Transverse colon (tissue), 4 donors: ENCODE measurements at regions not wholly inside any gene's neighbourhood (a gene's known extent, or its start where the extent isn't known, plus 50 kb on each side); places are given as distances from the start of the nearest gene placed in this dataset.

Experiments
- CTCF ChIP-seq, 5 experiments: fragments of 200-600 bp in 3 of 5; fragments of 450-650 bp in 2 of 5; sonication (generic) in 3 of 5; IDR thresholded peaks; 1 replicate in 2 of 5; 2 replicates in 3 of 5; pipeline ENCODE4 v1.5.1; 2016 to 2017; ENCODE audit warnings: antibody characterized with exemption in 5 of 5, inconsistent platforms in 3 of 5, mild to moderate bottlenecking in 2 of 5, moderate library complexity in 1 of 5
- EP300 ChIP-seq: sonication (generic); formaldehyde crosslinking; IDR thresholded peaks from one replicate; pipeline ENCODE4 v1.6.1; 2017; ENCODE audit warnings: antibody characterized with exemption, low read depth
- POLR2A ChIP-seq: fragments of 450-650 bp; IDR thresholded peaks from one replicate; pipeline ENCODE4 v1.6.1; 2016; ENCODE audit warnings: antibody characterized with exemption, mild to moderate bottlenecking, moderate library complexity
- POLR2AphosphoS5 ChIP-seq, 3 donors: sonication (generic); formaldehyde crosslinking; IDR thresholded peaks; one replicate each; pipeline ENCODE4 v1.6.1; 2016; ENCODE audit warnings: antibody characterized with exemption in 3 of 3

- TF ChIP-seq POLR2AphosphoS5 (IDR thresholded peaks at IDR 0.05): no peak
- no peak for TF ChIP-seq POLR2A
- no peak for TF ChIP-seq CTCF (IDR thresholded peaks at IDR 0.05)
- TF ChIP-seq EP300: no peak
Measured at GRCh38 chr11:123364080-123364479, 66.0 kb upstream of the GRAMD1B start.
